ENCODE measurements at regions not wholly inside any gene's neighbourhood (a gene's known extent, or its start where the extent isn't known, plus 50 kb on each side); places are given as distances from the start of the nearest gene placed in this dataset.

DNA sequence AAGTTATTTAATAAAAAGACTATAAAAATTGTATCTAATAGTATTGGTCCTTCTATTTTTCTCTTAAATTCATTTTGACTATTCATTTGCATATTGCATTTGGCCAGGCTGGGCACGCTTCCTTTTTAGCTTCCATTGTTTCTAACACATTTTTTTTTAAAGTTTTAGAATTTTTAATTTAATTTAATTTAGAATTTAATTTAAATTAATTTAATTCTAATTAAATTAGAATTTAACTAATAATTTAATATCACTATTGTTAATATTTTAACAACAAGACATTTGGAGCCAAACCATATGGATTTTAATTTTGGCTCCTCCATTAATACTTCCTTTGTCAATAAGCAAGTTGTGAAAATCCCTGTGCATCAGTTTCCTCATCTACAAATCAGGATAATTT is 856.9 kb upstream of the SEL1L start:
- TF ChIP-seq, protein P1, sequence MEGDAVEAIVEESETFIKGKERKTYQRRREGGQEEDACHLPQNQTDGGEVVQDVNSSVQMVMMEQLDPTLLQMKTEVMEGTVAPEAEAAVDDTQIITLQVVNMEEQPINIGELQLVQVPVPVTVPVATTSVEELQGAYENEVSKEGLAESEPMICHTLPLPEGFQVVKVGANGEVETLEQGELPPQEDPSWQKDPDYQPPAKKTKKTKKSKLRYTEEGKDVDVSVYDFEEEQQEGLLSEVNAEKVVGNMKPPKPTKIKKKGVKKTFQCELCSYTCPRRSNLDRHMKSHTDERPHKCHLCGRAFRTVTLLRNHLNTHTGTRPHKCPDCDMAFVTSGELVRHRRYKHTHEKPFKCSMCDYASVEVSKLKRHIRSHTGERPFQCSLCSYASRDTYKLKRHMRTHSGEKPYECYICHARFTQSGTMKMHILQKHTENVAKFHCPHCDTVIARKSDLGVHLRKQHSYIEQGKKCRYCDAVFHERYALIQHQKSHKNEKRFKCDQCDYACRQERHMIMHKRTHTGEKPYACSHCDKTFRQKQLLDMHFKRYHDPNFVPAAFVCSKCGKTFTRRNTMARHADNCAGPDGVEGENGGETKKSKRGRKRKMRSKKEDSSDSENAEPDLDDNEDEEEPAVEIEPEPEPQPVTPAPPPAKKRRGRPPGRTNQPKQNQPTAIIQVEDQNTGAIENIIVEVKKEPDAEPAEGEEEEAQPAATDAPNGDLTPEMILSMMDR (IDR thresholded peaks at IDR 0.05; ENCODE audit: insufficient read depth, low read length) = no peak
- TF ChIP-seq GABPA (IDR thresholded peaks at IDR 0.05; ENCODE audit: low read depth) = no peak
- TF ChIP-seq POLR2AphosphoS5 (IDR thresholded peaks at IDR 0.05; ENCODE audit: low read depth) = no peak
- TF ChIP-seq, protein P2, sequence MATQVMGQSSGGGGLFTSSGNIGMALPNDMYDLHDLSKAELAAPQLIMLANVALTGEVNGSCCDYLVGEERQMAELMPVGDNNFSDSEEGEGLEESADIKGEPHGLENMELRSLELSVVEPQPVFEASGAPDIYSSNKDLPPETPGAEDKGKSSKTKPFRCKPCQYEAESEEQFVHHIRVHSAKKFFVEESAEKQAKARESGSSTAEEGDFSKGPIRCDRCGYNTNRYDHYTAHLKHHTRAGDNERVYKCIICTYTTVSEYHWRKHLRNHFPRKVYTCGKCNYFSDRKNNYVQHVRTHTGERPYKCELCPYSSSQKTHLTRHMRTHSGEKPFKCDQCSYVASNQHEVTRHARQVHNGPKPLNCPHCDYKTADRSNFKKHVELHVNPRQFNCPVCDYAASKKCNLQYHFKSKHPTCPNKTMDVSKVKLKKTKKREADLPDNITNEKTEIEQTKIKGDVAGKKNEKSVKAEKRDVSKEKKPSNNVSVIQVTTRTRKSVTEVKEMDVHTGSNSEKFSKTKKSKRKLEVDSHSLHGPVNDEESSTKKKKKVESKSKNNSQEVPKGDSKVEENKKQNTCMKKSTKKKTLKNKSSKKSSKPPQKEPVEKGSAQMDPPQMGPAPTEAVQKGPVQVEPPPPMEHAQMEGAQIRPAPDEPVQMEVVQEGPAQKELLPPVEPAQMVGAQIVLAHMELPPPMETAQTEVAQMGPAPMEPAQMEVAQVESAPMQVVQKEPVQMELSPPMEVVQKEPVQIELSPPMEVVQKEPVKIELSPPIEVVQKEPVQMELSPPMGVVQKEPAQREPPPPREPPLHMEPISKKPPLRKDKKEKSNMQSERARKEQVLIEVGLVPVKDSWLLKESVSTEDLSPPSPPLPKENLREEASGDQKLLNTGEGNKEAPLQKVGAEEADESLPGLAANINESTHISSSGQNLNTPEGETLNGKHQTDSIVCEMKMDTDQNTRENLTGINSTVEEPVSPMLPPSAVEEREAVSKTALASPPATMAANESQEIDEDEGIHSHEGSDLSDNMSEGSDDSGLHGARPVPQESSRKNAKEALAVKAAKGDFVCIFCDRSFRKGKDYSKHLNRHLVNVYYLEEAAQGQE (IDR thresholded peaks at IDR 0.05; ENCODE audit: insufficient replicate concordance, low read depth) = no peak
